Hypothalamus (tissue), 51 donors: ENCODE measurements at regions not wholly inside any gene's neighbourhood (a gene's known extent, or its start where the extent isn't known, plus 50 kb on each side); places are given as distances from the start of the nearest gene placed in this dataset.

Experiments
- DNase-seq, 51 donors: peaks; one replicate each; lab custom pipeline; 2025; lab: John Stamatoyannopoulos, UW

DNA sequence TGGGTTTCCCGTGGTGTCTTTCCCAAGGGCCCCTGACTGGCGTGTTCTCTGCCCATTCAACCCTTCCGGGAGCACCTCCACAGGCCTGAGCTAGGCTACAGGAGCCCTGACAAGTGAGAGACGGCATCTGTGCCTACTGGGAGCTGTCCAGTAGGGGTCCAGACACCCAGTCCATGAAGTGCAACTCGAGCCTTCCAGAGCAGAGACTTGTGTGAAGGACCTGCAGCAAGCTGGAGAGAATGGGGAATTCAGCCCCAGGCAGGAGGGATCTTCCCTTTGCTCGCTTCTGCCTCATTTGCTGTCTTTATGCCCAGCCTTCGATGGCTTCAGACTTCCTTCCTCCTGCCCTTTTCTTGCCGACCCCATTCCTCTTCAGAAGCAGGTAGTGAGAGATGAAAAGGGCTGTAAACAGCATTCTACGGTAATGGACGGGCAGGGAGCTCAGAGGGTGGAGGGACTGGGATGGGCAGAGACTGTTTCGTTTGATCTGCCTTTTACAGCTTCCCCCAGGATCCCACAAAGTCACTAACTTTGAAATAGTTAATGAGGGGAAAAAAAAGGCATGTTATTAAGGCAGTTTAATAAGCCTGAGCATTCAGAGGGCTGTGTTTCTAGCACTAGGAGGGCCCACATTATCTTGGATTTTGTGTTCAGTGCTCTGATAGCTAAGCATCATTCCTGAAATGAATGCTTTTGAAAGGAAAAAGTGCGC lies 327.6 kb downstream of the FGF9 start:
- DNase-seq: no peak

DNA sequence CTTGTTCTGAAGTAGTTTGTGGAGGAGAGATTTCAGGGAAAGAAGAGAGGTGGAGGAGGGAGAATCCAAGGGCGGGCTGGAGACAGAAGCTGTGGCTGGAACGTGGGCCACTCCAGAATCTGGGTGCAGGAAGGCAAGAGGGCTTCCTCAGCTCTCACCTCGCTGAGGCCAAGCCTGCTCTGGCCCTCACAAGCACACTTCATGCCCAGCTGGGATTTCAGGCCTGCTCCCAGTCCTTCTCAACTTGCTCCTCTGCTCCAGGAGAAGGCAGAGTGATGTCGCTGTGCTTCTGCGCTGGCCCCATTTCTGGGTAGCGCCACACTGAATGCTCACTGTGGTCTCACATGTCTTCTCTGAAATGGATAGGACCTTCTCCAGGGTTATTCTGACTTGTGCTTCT lies 328.8 kb downstream of the FGF9 start:
- no peak for DNase-seq

DNA sequence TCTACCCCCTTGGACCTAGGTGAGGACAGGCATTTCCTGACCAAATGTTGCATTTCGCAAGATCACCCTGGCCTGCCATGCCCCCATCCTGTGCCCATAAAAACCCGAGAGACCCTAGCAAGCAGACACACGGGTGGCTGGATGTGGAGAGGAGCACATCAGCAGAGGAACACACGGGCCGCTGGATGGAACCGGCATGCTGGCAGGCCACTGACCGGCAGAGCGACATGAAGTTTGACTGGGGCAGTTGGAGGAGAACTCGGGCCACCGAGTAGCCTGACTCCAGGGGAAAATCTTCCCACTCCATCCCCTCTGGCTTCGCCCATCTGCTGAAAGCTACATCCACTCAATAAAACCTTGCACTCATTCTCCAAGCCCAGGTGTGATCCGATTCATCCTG lies 329.3 kb downstream of the FGF9 start:
- no peak for DNase-seq

DNA sequence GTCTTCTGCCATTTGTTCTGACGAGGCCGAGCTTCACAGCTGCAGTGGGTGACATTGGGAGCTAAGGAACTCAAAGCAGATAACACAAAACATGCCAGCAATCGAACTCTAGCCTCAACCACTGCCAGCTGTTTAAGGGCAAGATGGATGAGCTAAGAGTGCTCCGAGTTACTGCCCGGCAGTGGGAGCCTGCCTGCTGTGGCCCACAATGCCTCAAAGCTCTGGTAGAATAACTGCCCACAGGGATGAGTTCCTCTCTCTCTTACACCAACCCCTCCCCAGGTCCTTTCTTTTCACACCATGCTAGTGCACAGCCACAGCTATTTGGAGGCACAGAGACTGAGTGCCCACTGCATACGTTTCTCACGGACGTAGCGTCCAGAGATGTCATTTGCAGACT lies 330.5 kb downstream of the FGF9 start:
- DNase-seq: no peak

DNA sequence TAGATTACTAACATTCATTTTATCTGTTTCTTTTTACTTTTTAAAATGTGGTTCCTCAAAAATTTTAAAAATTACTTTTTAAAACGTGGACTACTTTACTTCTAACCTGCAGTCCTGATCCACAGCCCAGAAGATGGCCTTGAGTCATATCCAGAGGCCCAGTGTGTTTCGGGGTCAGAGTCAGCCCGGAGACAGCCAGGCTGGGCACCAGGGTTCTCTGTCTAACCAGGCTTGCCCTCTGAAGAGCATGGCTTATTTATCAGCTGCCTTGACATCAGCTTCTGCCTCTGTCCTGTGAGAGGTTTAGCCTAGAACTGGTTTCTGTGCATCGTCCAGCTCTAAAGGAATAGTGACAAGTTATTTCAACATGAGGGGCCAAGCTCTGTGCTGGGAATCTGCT lies 332.0 kb downstream of the FGF9 start:
- no peak for DNase-seq

DNA sequence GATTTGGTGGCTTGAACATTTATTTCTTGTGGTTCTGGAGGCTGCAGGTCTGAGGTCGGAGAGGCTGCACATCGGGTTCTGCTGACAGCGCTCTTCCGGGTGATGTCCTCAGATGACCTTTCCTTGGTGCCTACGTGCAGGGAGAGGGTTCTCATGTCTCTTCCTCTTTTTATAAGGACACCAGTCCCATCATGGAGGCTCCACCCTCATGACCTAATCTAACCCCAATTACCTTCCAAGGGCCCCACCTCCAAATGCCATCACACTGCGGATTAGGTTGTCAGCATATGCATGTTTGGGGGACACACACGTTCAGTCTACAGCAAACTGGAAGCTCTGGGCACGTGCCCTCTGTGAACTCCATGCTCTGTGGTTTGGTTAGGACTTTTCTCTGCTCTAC lies 338.6 kb downstream of the FGF9 start:
- DNase-seq: no peak

DNA sequence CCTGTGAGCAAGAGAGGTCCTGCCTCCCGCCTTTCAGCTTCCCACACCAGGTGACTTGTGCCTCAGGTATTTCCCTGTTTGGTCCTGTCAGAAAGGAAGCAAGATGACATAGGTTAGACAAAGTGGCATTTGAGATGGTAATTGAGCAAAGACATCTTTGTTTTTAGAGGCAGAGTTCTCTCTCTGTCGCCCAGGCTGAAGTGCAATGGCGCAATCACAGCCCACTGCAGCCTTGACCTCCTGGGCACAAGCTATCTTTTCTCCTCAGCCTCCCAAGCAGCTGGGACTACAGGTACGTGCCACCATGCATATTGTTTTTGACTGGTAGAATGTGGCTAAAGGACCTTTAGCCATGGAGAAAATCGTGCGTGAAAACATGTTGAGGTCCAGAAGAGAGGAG lies 339.1 kb downstream of the FGF9 start:
- DNase-seq: no peak

DNA sequence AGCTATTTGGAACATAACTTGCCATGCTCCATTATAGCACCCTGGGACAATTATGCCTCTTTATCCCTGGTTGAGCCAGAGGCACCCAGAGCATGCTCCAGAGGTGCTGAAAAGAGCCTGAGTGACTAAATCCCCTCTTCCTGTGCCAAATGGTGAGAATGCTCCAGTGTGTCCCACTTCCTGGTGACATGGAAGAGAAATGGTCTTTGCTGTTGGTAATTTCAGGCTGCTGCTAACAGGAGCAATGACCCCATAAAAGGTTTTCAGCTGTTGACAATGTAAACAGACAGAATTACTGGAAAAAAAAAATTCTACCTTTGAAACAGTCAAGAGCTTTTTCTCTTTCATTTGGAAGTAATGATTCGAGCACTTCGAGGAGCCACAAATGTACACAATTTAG lies 341.8 kb downstream of the FGF9 start:
- DNase-seq: no peak

DNA sequence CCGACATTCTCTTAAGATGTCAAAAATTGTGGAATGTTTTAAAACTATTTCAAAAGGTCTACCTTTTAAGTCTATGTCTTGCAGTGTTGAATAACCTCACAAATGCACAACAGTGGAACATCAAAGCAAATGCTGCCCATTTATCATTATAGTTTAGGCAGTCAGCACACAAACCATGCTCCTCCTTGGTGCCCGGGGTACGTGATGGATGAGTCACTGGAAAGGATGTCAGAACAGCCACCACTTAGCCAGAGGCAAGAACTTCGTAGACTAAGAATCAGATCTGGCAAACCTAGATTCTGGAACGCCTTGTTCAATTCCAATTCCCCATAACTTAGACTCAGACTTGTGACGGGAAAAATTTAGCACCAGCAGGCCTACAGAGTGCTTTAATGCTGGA lies 343.6 kb downstream of the FGF9 start:
- no peak for DNase-seq

DNA sequence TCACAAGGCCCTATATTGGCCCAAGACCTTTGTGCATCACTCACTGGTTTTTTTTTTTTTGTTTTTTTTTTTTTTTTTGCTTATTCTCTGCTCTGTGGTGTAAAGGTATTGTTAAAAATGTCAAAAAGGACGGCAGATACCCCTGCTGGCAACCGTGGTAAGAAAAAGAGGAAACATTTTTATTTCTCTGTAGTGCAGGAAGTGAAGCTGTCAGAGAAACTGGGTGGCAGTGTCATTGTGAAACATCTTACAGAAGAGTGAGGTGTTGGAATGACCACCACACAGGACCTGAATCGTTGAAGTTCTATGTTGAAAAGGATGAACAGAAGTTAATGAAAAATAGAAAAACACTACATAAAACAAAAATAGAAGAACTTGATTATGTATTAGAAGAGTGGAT lies 346.4 kb downstream of the FGF9 start:
- DNase-seq: no peak

DNA sequence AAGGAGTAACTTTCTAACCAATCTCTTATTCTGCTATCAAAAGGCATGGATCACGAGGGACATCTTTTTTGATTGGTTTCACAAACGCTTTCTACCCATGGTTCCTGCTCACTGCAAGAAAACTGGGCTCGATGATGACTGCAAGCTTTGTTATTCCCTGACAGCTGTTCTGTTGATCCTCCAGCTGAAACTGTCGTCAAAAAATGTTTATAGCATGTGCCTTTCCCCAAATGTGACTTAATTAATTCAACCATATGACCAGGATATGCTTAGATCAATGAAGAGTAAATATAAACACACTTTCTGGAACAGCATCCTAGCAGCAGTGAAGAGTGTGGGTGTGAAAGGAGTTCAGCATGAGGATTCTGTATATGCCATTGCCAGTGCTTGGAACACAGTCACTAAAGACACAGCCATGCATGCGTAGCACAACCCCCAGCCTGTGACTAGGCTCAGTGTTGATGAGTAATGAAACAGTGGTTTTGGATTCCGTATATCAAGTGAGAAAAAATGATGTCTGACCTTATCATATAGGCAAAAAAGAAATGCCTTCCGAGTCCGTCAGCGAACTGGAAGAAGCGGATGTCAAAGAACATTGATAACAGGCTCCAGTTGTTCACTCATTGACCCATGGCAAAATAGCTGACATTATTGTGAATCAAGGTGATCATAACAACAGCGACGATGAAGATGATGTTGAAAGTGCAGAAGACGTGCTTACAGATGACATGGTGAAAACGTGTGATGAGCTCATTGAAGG lies 347.4 kb downstream of the FGF9 start:
- DNase-seq: no peak

DNA sequence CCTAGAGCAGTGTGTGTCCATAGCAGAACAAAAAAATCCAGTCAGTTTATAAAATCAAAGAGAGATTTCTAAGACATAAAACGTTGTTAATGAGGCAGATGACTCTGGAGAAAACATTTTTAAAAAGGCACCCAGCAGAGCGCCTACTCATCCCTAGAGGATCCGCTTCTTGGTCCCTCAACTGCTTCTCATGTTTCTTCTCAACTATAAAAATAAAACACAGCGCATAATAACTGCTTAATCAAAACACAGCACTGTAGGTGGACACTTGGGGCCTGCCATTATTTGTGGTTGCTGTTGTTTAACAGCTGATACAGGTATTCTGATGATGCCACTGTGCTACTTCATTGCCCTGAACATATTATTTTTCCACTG lies 347.9 kb downstream of the FGF9 start:
- DNase-seq: no peak

DNA sequence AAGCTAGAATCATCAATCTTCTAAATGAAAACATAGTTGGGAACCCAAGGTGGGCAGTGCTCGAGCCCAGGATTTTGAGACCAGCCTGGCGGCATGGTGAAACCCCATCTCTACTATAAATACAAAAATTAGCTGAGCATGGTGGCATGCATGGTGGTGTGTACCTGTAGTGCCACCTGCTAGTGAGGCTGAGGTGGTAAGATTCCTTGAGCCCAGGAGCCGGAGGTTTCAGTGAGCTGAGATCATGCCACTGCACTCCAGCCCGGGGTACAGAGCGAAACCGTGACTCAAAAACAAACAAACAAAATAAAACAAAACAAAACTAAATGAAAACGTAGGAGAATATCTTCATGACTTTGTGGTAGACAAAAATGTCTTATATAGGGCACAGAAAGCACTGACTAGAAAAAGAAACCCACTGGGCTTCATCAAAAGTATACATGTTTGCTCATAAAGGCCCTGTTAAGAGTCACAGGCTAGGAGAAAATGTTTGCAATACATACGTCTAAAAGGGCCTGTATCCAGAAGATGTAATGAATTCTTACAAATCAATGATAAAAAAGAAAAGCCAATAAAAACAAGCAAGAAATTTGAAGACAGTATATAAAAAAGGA lies 353.6 kb downstream of the FGF9 start:
- no peak for DNase-seq

DNA sequence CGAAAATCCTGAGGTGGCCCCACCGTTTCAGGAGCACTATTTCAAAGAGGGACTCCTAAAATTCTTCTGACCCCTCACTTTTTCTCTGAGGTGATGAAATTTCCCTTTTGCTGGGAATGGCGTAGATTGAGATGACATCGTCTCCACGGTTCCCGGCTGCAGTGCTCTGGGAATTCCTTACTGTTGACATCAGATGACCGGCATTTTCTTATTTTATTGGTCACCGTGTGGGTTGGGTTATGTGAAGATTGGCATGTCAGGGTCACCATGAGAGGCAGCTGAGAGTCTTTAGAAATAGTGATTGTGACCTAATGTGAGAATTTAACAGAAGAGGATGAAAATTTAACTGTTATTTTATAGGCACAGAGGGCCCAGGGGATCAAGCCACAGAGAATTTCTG lies 356.7 kb downstream of the FGF9 start:
- DNase-seq: no peak

DNA sequence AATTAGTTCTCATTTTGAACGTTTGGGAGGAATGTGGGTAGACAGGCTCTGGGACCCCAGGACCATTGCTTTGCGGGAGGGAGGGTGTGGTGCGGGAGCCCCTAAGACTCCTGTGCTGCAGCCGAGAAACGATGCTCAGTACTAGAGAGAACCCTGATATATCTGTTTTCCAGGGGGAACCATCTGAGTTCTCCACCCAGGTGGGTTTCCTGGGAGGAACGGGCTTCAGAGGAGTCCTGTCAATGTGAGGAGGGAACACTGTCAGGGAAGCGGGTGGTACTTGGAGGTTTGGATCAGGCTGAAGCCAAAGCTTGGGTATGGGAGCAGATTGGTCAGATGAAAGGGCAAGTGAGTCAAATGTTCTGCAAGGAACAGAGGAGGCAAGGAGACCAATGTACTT lies 358.0 kb downstream of the FGF9 start:
- no peak for DNase-seq

DNA sequence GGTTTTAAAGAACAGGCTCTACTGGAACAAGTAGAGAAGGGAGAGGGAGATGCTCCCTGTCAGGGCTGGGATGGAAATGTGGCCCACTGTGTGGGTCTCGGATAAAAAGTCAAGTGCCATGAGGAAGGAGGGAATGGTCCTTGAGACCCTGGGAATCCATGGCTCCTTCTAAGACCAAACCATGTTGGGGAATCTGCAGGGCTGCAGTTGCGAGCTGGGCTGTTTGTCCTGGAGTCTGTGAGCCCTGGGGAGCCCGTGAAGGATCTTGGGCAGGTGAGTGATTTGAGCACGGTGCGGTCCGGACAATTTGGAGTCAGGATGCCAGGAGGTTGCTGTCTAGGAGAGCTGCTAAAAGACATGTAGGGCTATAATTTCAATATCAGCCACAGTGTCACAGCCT lies 359.4 kb downstream of the FGF9 start:
- no peak for DNase-seq

DNA sequence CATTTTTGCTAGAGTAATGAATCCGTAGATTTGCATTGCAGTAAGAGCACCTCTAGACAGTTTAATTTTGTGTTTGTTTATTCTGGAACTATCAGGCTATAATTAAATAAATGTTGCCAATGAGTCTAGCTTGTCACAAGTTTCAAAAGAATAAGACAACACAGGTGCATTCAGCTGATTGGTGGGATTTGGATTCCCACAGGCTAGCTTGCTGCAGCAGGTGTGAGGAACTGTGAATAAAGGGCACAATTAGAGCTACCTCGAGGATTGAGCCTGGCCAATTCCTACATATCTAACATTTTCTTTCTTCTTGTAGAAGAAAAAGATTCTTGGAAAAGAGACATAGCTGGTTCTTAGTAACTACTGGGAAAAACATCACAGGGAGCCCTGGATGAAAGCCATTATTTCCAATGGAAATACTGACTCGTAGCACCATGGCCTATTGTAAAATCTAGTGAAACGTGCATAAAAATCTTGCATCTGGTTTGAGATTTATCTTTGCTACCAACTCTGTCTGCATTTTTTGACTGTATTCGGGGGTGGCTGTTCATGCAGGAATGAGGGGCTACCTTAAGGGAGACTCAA lies 360.9 kb downstream of the FGF9 start:
- DNase-seq: no peak

DNA sequence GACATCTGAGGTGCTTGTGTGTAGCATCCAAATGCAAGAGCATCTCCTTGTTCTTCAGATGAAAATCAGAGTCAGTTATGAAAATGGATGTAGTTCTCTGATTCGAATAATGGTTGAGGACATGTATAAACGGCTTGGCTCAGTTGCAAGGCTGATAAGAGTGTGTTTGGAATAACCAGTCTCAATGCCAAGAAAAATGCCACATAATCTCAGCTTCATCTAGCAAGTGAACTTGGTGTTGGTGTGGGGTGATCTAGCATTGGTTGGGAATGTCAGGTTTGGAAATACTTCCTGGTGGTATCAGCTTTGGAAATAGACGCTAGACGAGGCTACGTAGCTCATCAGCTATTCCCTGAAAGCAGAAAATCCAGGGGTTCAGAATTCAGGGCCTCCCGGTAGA lies 362.0 kb downstream of the FGF9 start:
- no peak for DNase-seq

DNA sequence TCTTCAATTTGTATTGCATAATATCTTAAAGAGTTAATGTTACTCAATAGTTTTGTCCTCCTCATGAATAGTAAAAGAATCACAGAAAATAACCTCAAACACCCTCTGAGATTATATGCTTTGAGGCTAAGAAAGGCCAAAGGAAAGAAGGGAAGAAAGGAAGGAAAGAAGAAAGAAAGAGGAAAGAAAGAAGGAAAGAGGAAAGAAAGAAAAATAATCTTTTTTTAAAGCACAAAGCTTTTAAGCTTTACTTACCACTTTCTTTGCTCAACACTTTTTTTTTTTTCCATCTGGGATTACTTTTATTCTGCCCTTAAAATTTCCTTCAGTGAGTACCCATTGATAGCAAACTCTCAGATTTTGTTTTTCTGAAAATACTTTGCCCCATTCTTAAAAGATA lies 369.1 kb downstream of the FGF9 start:
- no peak for DNase-seq

DNA sequence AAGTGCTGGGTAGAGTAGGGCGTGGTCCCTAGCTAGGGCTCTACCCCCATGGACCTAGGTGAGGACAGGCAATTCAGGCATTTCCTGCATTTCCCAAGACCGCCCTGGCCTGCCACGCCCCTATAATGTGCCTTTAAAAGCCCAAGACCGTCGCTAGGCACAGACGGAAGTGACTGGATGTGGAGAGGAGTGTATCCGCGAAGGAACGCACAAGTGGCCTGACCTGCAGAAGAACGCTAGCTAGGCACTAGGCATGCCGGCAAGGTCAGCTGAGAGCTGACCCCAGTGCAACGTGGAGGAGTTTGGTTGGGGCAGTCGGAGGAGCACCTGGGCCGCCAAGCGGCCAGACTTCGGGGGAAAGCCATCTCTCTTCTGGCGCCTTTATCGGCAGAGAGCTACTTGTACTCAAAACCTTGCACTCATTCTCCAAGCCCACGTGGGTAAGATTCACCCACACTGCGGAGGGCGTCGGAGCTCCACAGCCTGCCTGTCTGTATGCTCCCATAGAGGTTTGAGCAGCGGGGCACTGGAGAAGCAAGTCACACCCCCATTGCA lies 370.0 kb downstream of the FGF9 start:
- DNase-seq: no peak

DNA sequence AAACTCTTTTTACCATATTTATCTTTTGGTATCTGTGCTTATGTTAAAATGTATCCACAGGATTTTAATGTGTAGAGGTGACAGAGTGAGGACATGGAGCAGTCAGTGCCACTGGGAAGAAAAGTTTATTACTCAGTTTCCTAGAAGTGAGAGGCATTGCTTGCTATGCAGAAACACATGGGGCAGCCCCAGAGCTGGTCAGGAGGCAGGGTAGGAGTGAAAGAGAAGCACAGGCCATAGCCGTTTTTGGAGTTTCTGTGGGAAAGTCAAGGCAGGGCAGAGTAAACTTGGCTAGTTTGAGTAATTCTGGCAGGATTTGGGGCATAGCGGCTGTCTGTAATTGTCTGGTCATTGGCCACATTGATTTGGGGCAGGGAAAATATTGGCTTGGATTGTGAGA lies 370.9 kb downstream of the FGF9 start:
- no peak for DNase-seq
